HepG2 (cell line): ENCODE measurements at regions not wholly inside any gene's neighbourhood (a gene's known extent, or its start where the extent isn't known, plus 50 kb on each side); places are given as distances from the start of the nearest gene placed in this dataset.

Experiments
- CTCF ChIP-seq: sonication (generic); formaldehyde crosslinking; IDR thresholded peaks from 2 replicates; pipeline ENCODE4 v1.5.0; 2020; ENCODE audit warnings: mild to moderate bottlenecking, missing genetic modification reagents, moderate library complexity
- IRF9 ChIP-seq: sonication (generic); formaldehyde crosslinking; IDR thresholded peaks from 2 replicates; pipeline ENCODE4 v1.8.0; 2022; ENCODE audit warnings: missing genetic modification reagents, mild to moderate bottlenecking, borderline replicate concordance
- PHF20 ChIP-seq: sonication (generic); formaldehyde crosslinking; IDR thresholded peaks from 2 replicates; pipeline ENCODE4 v1.5.0; 2020; ENCODE audit warnings: mild to moderate bottlenecking, missing genetic modification reagents
- PRDM10 ChIP-seq: sonication (generic); formaldehyde crosslinking; IDR thresholded peaks from 2 replicates; pipeline ENCODE4 v1.4.0; 2020; ENCODE audit warnings: low read depth, missing genetic modification reagents
- SIN3A ChIP-seq: IDR thresholded peaks from 2 replicates; pipeline ENCODE4 v1.6.1; 2011; ENCODE audit warnings: low read depth, mild to moderate bottlenecking, control low read depth, low read length, borderline replicate concordance
- TRIM24 ChIP-seq: sonication (generic); formaldehyde crosslinking; IDR thresholded peaks from 2 replicates; pipeline ENCODE4 v1.8.0; 2022; ENCODE audit warnings: mild to moderate bottlenecking, missing genetic modification reagents
- U2AF2 ChIP-seq: fragments of 200-400 bp; formaldehyde crosslinking; IDR thresholded peaks from 2 replicates; pipeline ENCODE4 v1.6.1; 2017; ENCODE audit warnings: low read depth, mild to moderate bottlenecking, low read length
- ZBTB49 ChIP-seq: sonication (generic); formaldehyde crosslinking; IDR thresholded peaks from 2 replicates; pipeline ENCODE4 v1.4.0; 2020; ENCODE audit warnings: missing genetic modification reagents, borderline replicate concordance
- ZNF3 ChIP-seq: IDR thresholded peaks from 2 replicates; pipeline ENCODE4 v1.7.0; 2017; ENCODE audit warnings: inconsistent platforms

- TF ChIP-seq CTCF (CRISPR knock-in tag), result no peak
- no peak for TF ChIP-seq TRIM24 (CRISPR knock-in tag)
- no peak for TF ChIP-seq PRDM10 (CRISPR knock-in tag)
- no peak for TF ChIP-seq IRF9 (CRISPR knock-in tag)
- no peak for TF ChIP-seq PHF20
- no peak for TF ChIP-seq ZBTB49 (CRISPR knock-in tag)
- no peak for TF ChIP-seq ZNF3 (CRISPR knock-in tag)
- TF ChIP-seq SIN3A, result no peak
- no peak for TF ChIP-seq U2AF2
Measured at GRCh38 chr3:72385167-72385566, 463.1 kb downstream of the SHQ1 start.
